HG03565 (cell line): ENCODE measurements at regions not wholly inside any gene's neighbourhood (a gene's known extent, or its start where the extent isn't known, plus 50 kb on each side); places are given as distances from the start of the nearest gene placed in this dataset.
"Not testable (repeated sequence)": the region's sequence is repeated elsewhere in the genome, so short reads cannot be mapped to it uniquely, and the experiment has no call there.

Experiments
- ATAC-seq: cut with Tn5 transposase; IDR thresholded peaks from one replicate; pipeline ENCODE4 v1.9.1; 2021; ENCODE audit warnings: mild to moderate bottlenecking, moderate library complexity; ENCODE audit not compliant: unreplicated experiment

DNA sequence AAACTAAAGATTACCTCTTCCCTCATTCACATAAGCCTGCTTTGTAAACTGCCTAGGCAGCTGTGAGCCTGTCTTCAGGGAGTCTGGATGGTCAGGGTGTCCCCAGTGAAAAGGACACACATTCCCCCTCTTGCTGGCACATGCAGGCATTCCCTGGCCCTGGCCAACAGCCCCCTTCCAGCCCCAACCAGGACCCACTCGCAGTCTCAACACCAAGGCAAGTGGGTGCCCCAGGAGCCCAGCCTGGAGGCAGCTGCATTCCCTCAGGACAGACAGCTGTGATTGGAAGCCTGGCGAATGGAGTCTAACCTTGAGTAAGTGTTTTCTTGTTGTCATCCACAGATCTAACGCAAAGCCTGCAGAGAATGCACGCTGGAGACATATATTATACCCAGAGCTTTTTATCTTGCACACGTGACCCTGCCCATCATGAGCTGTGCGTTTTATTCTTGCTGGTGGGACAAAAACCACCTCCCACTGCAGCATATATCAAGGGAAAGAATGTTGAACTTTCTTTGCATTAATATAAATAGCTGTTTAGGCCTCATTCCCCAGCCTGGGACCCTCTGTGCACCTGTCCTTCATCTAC is 95.0 kb upstream of the LHX1 start:
- no peak for ATAC-seq

DNA sequence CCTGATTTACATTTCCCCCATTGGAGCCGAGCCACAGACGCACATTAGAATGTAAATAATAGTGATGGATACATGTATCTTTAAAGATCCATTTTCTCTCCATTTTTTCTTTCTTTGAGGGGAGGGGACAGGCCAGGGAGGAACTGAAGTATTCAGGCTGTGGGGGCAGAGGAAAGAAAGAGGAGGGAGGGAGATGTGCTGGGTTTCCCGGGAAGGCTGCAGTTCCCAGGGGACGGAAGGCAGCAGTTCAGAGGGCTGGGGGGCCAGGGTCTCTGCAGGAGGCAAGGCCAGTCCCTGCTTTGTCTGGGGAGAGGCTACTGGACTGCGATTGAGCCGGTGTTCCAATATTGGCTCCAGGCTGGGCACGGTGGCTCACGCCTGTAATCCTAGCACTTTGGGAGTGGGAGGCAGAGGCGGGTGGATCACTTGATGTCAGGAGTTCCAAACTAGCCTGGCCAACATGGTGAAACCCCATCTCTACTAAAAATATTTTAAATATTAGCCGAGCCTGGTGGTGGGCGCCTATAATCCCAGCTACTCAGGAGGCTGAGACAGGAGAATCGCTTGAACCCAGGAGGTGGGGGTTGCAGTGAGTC is 94.2 kb upstream of the LHX1 start:
- no peak for ATAC-seq

DNA sequence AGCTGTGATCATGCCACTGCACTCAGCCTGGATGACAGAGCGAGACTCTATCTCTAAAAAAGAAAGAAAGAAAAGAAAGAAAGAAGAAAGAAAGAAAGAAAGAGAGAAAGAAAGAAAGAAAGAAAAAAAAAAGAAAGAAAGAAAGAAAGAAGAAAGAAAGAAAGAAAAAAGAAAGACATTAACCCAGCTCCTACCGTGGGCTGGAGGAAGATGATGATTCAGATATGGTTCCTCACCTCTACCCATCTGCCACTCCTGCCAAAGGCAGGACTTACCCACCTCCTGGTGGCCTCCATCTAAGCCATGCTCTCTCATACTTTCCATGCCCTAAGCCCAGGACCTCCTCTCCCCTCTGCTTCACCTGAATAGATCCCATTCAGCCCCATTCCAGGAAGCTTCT is 93.3 kb upstream of the LHX1 start:
- no peak for ATAC-seq

DNA sequence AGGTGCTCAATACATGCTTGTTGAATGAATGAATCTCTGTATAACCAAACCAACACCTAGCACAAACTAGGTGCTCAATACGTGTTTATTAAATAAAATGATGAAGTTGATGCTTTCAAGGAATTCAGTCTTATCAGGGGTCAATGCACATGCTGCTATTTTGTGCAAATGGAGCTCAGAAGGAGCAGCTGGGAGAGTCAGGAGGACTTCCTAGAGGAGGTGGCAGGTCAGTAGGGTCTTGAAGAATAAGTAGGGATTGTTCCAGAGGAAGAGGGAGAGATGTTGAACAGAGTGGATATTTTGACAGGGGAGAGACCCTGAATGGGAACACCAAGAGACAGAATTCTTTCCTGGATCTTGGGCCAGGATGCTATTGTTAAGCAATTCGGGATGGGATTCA is 92.7 kb upstream of the LHX1 start:
- ATAC-seq, result no peak

DNA sequence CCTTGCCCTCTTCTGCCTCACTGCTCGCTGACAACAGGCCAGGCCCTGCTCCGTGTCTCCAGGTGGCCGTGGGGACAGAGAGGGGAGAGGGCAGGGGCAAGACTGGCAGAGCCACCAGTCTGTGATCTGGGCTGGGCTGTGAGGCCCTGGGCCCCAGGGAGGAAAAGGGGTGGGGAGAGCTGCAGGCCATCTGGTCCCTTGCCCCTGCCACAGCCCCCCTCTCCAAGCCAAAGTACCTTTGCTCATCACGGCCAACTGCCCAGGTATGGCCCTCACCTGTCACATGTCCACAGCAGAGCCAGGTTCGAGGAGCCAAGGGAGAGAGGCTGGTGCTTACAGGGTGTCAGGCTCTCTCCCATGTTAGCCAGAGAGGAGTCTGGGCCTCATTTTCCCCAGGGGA is 91.4 kb upstream of the LHX1 start:
- no peak for ATAC-seq

DNA sequence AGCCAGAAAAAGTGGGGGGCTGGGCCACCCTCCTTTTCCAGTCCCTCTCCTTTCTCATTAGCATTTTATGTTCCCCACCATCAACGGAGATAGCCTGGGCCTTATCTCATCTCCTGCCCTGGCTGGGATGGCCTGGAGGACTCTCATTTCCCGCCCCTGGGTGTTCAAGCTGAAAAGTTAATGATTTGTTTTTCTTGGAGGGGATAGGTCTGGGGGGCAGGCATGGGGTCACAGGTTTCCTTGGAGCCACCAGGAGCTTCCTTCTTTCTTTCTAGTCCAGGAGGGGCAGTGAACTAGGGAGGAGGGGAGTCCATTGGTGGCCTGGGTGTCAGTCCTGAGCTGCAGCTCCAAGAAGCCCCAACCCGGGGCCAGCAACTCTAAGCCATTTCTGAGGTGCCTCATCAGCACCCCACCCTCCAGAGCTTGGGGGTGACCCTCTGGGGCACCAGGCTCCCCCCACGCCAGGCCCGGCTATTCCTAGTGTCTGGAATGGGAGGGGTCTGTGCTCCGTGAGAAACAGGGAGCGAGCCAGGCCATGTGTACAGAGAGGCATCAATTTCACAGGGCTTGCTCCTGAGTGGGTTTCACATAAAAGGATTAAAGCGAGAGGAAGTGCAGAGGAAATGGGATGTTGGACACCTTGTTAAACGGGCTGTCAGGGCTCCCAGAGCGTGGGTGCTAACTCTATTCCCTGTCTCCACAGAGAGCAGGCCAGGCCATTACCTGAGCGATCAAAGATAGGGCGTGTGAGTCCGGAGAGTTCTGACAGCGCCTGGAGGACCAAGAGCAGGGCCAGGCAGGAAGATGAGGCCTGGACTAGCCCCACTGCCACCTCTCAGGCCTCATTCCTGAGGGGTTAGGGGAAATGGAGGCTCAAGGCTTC is 90.6 kb upstream of the LHX1 start:
- no peak for ATAC-seq

DNA sequence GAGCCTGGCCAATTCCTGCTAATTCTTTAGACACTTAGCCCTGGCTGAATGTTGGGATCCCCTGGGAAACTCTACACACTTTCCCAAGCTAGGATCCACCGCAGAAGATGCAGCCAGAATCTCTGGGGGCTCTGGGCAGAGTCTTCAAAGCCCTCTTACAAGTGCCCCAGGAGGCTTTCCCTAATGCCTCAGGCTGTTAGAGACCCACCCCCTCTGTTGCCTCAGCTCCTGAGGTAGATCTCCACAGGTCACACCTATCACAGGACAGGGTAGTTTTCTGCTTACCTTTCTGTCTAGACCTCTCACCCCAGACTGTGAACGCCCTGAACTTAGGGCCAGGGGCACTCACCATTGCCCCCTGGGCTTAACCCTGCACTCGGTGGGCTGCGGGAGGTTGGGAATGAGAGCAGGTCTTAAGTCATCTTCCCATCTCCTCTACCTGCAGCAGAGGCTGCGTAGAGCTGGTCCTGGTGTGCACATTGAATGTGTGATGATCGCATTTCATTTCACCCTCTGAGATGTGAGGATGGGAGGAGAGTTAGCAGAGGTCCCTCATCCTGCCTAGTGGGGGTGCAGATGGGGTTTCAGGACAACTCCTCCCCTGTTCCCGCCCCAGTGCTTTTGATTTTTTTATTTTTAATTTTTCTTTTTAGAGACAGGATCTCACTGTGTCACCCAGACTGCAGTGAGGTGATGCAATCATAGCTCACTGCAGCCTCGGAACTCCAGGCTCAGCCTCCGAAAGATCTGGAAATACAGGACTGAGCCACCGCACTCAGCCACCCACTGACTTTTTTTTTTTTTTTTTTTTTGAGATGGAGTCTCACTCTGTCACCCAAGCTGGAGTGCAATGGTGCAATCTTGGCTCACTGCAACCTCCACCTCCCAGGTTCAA is 89.0 kb upstream of the LHX1 start:
- no peak for ATAC-seq

DNA sequence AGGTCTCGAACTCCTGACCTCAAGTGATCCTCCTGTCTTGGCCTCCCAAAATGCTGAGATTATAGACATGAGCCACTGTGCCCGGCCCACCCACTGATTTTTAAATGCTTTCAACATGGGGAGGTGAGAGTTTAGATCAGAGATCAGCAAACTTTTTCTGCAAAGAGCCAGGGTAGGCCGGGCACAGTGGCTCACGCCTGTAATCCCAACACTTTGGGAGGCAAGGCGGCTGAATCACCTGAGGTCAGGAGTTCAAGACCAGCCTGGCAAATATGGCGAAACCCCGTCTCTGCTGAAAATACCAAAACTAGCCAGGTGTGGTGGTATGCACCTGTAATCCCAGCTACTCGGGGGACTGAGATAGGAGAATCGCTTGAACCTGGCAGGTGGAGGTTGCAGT is 88.3 kb upstream of the LHX1 start:
- ATAC-seq, result not testable (repeated sequence)

DNA sequence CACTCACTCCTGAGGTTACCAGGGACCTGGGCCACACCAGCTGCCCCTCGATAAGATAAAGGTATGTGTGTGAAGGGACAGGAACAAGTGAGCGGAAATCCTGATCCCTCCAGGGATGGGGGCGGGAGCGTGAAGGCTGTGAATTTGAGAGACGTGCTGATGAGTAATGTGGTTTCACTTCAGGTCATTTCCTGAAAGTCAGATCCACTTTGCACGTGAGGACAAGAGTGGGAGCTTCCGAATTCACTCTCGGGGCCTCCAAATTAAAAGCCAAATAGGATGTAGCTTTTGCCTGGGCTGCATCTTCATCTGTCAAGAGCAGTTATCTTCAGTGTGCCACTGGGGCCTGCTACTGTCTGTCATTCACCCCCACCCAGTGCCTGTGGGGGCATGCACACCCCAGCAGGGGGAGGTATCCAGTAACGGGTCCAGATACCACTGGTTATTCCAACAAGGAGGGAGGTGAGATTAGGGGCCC is 87.4 kb upstream of the LHX1 start:
- no peak for ATAC-seq

DNA sequence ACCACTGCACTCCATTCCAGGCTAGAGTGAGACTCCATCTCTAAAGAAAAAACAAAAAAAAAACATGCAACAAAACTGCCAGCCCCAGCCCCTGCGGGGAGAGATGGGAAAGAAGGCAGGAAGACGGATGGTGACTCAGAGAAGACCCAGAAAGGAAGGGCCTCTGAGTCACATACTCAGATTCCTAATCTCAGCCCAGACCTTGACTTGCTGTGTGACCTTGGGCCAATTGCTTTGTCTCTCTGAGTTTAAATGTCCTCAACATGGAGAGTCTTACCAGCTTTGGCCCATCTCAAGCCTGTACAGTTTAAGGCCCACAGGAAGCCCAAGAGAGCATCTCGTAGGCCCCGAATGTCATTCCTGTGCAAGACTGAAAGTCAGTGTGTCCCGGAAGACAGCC is 86.5 kb upstream of the LHX1 start:
- no peak for ATAC-seq

DNA sequence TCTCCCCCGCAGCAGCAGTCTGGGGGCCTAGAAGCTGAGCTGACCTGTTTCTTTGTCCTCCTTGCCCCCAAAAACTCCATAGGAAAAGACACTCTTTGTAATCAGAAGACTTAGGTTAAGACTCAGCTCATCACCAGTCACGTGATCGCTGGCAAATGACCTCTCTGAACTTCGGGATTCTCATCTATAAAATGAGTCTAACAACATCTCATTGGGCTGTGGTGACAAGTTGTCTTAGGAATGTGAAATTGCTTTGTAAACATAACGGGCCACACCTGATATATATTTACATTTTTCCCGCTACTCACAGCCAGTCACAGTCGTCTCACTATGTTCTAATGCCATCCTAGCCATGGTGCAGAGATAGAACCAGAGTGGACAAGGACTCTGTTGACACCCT is 86.0 kb upstream of the LHX1 start:
- no peak for ATAC-seq

DNA sequence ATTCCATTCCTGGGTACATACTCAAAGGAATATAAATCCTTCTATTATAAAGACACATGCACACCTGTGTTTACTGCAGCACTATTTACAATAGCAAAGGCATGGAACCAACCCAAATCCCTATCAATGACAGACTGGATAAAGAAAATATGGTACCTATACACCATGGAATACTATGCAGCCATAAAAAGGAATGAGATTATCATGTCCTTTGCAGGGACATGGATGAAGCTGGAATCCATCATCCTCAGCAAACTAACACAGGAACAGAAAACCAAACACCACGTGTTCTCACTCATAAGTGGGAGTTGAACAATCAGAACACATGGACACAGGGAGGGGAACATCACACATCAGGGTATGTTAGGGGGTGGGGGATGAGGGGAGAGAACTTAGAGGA is 84.8 kb upstream of the LHX1 start:
- not testable (repeated sequence) for ATAC-seq

DNA sequence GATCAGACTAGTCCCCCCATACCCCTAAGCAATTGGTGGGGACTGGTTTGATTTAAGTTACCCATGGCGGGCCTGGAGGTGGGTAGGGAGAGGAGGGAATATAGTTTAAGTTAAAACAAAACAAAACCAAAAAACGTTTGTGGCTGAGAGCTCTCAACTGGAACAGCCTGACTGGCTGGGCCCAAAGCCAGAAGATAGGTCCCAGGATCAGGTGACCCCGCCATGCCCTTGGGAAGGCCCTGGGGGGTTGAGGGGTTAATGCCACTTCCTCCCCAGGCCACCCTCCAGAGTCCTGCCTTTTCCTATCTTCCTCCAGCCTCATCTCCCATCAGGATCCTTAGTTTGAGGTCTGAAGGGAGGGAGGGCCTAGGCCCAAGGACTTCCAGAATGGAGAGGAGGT is 82.3 kb upstream of the LHX1 start:
- no peak for ATAC-seq

DNA sequence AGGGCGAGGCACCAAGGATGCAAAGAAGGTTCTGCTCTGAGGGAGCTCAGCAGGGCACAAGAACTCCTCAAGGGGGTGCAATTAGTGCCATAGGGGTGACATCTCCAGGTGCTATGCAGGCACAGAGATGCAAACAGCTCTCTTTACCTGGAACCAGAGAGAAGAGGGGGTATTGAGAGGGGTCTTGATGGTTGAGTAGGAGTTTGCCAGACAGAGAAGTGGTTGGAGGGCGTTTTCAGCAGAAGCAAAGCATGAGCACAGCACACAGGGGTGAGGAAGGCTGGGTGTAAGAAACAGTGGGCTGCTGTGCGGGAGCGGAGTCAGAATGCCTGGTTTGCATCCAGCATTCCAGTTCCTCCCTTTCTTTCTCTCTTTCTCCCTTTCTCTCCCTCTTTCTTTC is 81.8 kb upstream of the LHX1 start:
- ATAC-seq, result no peak

DNA sequence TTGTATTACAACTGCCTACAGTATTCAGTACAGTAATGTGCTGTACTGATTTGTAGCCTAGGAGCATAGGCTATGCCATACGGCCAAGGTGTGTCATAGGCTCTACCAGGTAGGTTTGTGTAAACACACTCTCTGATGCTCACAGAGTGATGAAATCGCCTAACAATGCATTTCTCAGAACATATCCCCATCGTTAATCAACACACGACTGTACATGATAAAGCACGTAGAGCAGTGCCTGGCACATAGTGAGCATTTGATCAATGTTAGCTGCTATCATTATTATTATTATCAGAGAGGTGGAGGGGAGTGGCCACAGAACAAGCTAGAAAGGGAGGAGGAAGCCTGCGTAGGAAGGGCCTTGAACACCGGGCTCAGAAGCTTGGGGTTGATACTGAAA is 81.1 kb upstream of the LHX1 start:
- ATAC-seq, result no peak

DNA sequence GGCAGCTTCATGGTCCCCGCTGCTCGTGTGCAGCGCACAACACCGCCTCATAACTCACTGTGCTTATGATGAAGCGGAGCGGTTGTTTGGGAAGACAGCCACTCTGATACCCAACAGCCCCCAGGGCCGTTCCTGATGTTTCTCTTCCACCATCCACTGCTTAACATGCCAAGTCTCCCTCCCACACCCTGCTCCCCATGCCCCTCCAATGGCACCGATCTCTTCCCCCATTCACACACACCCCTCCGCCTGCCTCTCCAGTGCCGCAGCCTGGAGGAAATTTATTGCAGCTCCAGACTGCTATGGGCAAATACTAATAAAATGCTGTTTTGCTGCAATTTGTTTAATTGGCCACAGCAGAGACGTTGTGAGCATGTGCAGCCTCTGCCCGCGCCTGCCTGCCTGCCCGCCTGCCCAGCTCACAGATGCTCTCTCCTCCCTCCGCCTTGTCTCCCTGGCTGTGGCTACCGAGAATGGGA is 80.3 kb upstream of the LHX1 start:
- ATAC-seq, result no peak

DNA sequence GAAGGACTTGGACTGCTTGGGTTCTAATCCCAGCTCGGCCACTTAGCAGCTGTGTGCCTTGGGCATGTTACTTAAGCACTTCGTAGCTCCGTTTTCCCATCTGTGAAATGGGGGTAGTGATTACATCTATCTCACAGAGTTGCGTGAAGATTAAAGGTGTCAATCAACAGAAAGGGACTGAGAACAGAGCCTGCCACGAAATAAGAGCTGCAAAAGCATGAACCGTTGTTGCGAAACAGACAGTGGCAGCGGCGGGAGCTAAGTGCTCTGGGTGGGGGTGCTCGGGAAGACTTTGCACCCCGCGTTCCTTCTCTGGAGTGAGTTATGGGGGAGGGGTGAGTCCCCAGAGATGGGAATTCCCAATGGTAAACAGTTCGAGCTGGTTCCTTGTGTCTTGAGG is 79.6 kb upstream of the LHX1 start:
- ATAC-seq, result no peak

DNA sequence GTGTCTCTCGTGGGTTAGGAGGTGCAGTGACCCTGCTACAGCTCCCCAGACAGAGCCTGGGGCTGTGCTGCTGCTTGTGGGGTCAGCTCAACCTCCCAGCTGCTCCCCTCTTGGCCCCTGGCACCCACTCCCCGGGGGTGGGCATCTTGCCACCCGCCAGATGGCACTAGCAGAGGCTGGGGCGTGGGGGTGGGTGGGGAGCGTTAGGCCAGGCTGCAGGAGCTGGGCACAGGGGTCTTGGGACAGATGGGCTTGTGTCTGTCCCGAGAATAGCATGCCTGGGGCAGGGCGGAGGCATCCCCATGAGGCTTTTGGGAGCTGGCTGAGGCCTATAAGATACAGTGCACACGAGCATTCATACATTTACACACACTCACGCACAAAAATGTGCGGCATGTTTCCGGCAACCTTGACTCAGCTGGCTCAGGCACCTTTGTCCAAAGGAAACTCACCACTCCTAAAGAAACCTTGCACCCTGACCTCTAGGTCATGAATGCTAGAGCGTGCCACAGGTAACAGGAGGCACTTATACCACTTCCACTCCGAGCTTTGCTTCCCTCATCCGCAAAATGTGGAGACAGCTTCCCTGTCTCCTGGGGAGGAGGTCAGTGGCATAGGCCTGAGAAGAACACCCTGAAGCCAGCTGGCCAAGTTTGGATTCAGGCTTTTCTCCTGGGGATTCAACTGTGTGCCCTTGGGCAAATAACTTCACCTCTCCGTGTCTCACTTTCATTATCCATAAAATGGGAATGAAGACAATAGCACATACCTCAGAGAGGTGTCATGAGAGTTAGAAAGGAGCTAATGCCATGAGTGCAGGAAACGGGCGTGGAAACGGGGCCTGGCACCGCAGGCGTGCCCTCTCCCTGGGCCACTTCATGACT is 78.9 kb upstream of the LHX1 start:
- ATAC-seq, result no peak

DNA sequence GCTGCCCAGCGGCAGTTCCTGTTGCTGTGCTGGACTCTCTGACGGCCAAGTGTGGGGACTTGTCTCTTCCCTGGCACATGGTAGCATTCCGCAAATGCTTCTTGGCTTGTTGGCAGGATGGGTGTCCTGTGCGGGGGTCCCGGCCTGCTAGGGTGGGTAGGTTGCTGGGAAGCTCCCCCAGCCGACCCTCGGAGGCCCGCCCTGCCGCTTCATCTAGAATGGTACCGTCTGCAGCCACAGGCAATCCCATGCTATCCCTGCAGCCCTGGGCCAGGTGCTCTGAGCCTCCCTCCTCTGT is 78.3 kb upstream of the LHX1 start:
- no peak for ATAC-seq

DNA sequence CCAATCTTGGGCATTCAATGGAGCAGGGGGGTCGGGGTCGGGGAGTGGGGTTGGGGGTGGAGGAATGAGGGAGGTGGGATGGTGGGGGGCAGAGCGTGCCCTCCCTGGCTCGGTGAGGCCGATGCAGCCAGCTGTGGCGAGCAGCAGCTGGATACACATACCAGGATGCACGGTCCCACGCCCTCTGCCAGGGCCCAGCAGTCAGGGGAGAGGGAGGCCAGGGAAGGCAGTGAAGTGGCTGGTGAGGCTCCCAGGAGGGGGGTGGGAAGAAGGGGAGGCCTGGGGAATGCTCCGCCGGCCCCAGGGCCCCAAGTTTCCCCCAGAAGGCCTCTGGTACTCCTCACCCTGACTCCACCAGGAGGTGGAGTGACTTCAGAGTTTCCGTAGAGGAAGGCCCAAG is 77.6 kb upstream of the LHX1 start:
- ATAC-seq, result no peak
